Stomach smooth muscle (tissue), 2 donors: ENCODE measurements at regions not wholly inside any gene's neighbourhood (a gene's known extent, or its start where the extent isn't known, plus 50 kb on each side); places are given as distances from the start of the nearest gene placed in this dataset.

Source experiments
- H3K27ac ChIP-seq: one replicate; pipeline ENCODE4 v1.7.0; 2013; ENCODE audit warnings: mild to moderate bottlenecking, low read length, inconsistent platforms
- H3K27me3 ChIP-seq, 2 donors: one replicate each; pipeline ENCODE4 v1.7.0; 2013; ENCODE audit warnings: low read length in 2 of 2; ENCODE audit not compliant: insufficient read depth in 2 of 2, control insufficient read depth in 1 of 2
- H3K36me3 ChIP-seq, 2 donors: one replicate each; pipeline ENCODE4 v1.7.0; 2013; ENCODE audit warnings: low read length in 2 of 2; ENCODE audit not compliant: control insufficient read depth in 2 of 2, insufficient read depth in 2 of 2
- H3K4me1 ChIP-seq: one replicate; pipeline ENCODE4 v1.7.0; 2013; ENCODE audit warnings: low read length; ENCODE audit not compliant: control insufficient read depth, insufficient read depth
- H3K4me3 ChIP-seq, 2 donors: one replicate each; pipeline ENCODE4 v1.7.0; 2013; ENCODE audit warnings: low read length in 2 of 2
- H3K9ac ChIP-seq, 2 donors: one replicate each; pipeline ENCODE4 v1.7.0; 2013; ENCODE audit warnings: low read length in 2 of 2, mild to moderate bottlenecking in 1 of 2
- H3K9me3 ChIP-seq, 2 donors: one replicate each; pipeline ENCODE4 v1.7.0; 2013; ENCODE audit warnings: low read length in 2 of 2; ENCODE audit not compliant: control insufficient read depth in 2 of 2
- donor health status: healthy.
- donor health status: Pancreatic carcinoma.

- H3K27me3 ChIP-seq: no peaks in the 10 kb centered on the region
- no peak overlapping the region for H3K4me3 ChIP-seq
- H3K36me3 ChIP-seq: no peaks in the 10 kb centered on the region
- H3K9me3 ChIP-seq: no peaks in the 10 kb centered on the region
- no peaks in the 10 kb centered on the region for H3K4me1 ChIP-seq
- H3K27ac ChIP-seq: no peak overlapping the region
- no peak overlapping the region for H3K9ac ChIP-seq
Measured at GRCh38 chr9:23278561-23278960, 547.5 kb downstream of the ELAVL2 start.

GRCh38 chr9:23287390-23287789 lies 538.6 kb downstream of the ELAVL2 start:
- H3K9ac ChIP-seq: no peak overlapping the region
- no peaks in the 10 kb centered on the region for H3K27me3 ChIP-seq
- no peak overlapping the region for H3K4me3 ChIP-seq
- H3K9me3 ChIP-seq: no peaks in the 10 kb centered on the region
- no peak overlapping the region for H3K27ac ChIP-seq
- H3K36me3 ChIP-seq: no peaks in the 10 kb centered on the region
- no peaks in the 10 kb centered on the region for H3K4me1 ChIP-seq

- no peaks in the 10 kb centered on the region for H3K4me1 ChIP-seq
- no peaks in the 10 kb centered on the region for H3K36me3 ChIP-seq
- H3K27ac ChIP-seq: no peak overlapping the region
- H3K9ac ChIP-seq: no peak overlapping the region
- H3K9me3 ChIP-seq: no peaks in the 10 kb centered on the region
- H3K4me3 ChIP-seq: no peak overlapping the region
- no peaks in the 10 kb centered on the region for H3K27me3 ChIP-seq
Measured at GRCh38 chr9:23288545-23288944, 537.5 kb downstream of the ELAVL2 start.

- Histone ChIP-seq H3K4me3 (no peak overlapping the region), H3K4me1 (no peaks in the 10 kb centered on the region), H3K9me3 (no peaks in the 10 kb centered on the region), H3K36me3 (no peaks in the 10 kb centered on the region), H3K27ac (no peak overlapping the region), H3K9ac (no peak overlapping the region), H3K27me3 (no peaks in the 10 kb centered on the region)
Measured at GRCh38 chr9:23290973-23291372, 535.1 kb downstream of the ELAVL2 start.

- Histone ChIP-seq H3K4me1 (no peaks in the 10 kb centered on the region), H3K27me3 (no peaks in the 10 kb centered on the region), H3K9ac (no peak overlapping the region), H3K27ac (no peak overlapping the region), H3K9me3 (no peaks in the 10 kb centered on the region), H3K36me3 (no peaks in the 10 kb centered on the region), H3K4me3 (no peak overlapping the region)
Measured at GRCh38 chr9:23302281-23302680, 523.8 kb downstream of the ELAVL2 start.

- no peaks in the 10 kb centered on the region for H3K9me3 ChIP-seq
- H3K36me3 ChIP-seq: no peaks in the 10 kb centered on the region
- H3K4me1 ChIP-seq: no peaks in the 10 kb centered on the region
- H3K27me3 ChIP-seq: no peaks in the 10 kb centered on the region
- H3K27ac ChIP-seq: no peak overlapping the region
- no peak overlapping the region for H3K4me3 ChIP-seq
- H3K9ac ChIP-seq: no peak overlapping the region
Measured at GRCh38 chr9:23306731-23307130, 519.3 kb downstream of the ELAVL2 start.

GRCh38 chr9:23307731-23308513 lies 518.1 kb downstream of the ELAVL2 start:
- H3K36me3 ChIP-seq: no peaks in the 10 kb centered on the region
- no peaks in the 10 kb centered on the region for H3K27me3 ChIP-seq
- H3K9ac ChIP-seq: no peak overlapping the region
- H3K27ac ChIP-seq: no peak overlapping the region
- no peak overlapping the region for H3K4me3 ChIP-seq
- no peaks in the 10 kb centered on the region for H3K9me3 ChIP-seq
- H3K4me1 ChIP-seq: no peaks in the 10 kb centered on the region

GRCh38 chr9:23309800-23310199 lies 516.2 kb downstream of the ELAVL2 start:
- no peaks in the 10 kb centered on the region for H3K9me3 ChIP-seq
- H3K9ac ChIP-seq: no peak overlapping the region
- no peak overlapping the region for H3K27ac ChIP-seq
- no peak overlapping the region for H3K4me3 ChIP-seq
- no peaks in the 10 kb centered on the region for H3K36me3 ChIP-seq
- no peaks in the 10 kb centered on the region for H3K4me1 ChIP-seq
- H3K27me3 ChIP-seq: no peaks in the 10 kb centered on the region

GRCh38 chr9:23314247-23314646 lies 511.8 kb downstream of the ELAVL2 start:
- Histone ChIP-seq H3K36me3 (no peaks in the 10 kb centered on the region), H3K27me3 (no peaks in the 10 kb centered on the region), H3K4me3 (no peak overlapping the region), H3K9me3 (no peaks in the 10 kb centered on the region), H3K9ac (no peak overlapping the region), H3K4me1 (no peaks in the 10 kb centered on the region), H3K27ac (no peak overlapping the region)

- H3K36me3 ChIP-seq: no peaks in the 10 kb centered on the region
- H3K4me3 ChIP-seq: no peak overlapping the region
- no peak overlapping the region for H3K9ac ChIP-seq
- no peak overlapping the region for H3K27ac ChIP-seq
- no peaks in the 10 kb centered on the region for H3K27me3 ChIP-seq
- H3K9me3 ChIP-seq: no peaks in the 10 kb centered on the region
- no peaks in the 10 kb centered on the region for H3K4me1 ChIP-seq
Measured at GRCh38 chr9:23319092-23319491, 506.9 kb downstream of the ELAVL2 start.

GRCh38 chr9:23321049-23321448 lies 505.0 kb downstream of the ELAVL2 start:
- H3K27me3 ChIP-seq: no peaks in the 10 kb centered on the region
- H3K4me3 ChIP-seq: no peak overlapping the region
- H3K9ac ChIP-seq: no peak overlapping the region
- no peaks in the 10 kb centered on the region for H3K9me3 ChIP-seq
- H3K36me3 ChIP-seq: no peaks in the 10 kb centered on the region
- no peak overlapping the region for H3K27ac ChIP-seq
- H3K4me1 ChIP-seq: no peaks in the 10 kb centered on the region
